ENCODE measurements at regions not wholly inside any gene's neighbourhood (a gene's known extent, or its start where the extent isn't known, plus 50 kb on each side); places are given as distances from the start of the nearest gene placed in this dataset.

DNA sequence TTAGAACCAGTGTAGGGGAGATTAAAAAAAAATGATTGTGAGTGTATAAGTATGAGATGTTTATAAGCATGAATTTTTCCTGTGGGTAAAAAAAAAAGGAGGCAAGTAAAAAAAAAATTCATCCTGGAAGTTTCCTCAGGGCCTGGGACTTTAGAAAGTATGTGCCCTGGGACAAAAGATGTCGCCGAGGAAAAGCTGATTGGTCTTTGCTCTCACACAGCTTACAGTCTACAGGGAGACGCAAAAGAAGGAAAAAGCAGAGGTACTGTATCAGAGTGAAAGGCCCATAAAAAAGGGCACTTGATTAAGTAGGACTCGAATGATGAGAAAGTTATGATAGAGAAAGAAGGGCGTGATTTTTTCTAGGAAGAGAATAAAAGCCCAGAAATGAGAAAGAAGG, 501.4 kb upstream of the MEF2C start:
- Histone ChIP-seq H3K4me3 (ENCODE audit: low read length) (no peak overlapping the region), H4K20me1 (ENCODE audit: insufficient read depth) (no peaks in the 10 kb centered on the region), H3K9me2 (ENCODE audit: insufficient read depth, low read length) (no peaks in the 10 kb centered on the region), H3K79me2 (replicated peaks; ENCODE audit: insufficient read depth, low read length) (no peaks in the 10 kb centered on the region), H3K36me3 (ENCODE audit: insufficient read depth, low read length) (no peaks in the 10 kb centered on the region), H3K9me3 (ENCODE audit: low read length) (no peaks in the 10 kb centered on the region), H3K27me3 (ENCODE audit: insufficient read depth, low read depth, low read length) (no peaks in the 10 kb centered on the region), H2AFZ (ENCODE audit: low read depth, low read length) (no peak overlapping the region), H3K4me2 (ENCODE audit: low read length) (no peak overlapping the region), H3K27ac (ENCODE audit: low read length) (no peak overlapping the region), H3K9ac (ENCODE audit: low read length) (no peak overlapping the region), H3F3A (ENCODE audit: insufficient read depth, low read length, poor library complexity, severe bottlenecking) (no peaks in the 10 kb centered on the region)
- TF ChIP-seq, protein P1, sequence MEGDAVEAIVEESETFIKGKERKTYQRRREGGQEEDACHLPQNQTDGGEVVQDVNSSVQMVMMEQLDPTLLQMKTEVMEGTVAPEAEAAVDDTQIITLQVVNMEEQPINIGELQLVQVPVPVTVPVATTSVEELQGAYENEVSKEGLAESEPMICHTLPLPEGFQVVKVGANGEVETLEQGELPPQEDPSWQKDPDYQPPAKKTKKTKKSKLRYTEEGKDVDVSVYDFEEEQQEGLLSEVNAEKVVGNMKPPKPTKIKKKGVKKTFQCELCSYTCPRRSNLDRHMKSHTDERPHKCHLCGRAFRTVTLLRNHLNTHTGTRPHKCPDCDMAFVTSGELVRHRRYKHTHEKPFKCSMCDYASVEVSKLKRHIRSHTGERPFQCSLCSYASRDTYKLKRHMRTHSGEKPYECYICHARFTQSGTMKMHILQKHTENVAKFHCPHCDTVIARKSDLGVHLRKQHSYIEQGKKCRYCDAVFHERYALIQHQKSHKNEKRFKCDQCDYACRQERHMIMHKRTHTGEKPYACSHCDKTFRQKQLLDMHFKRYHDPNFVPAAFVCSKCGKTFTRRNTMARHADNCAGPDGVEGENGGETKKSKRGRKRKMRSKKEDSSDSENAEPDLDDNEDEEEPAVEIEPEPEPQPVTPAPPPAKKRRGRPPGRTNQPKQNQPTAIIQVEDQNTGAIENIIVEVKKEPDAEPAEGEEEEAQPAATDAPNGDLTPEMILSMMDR (IDR thresholded peaks at IDR 0.05; ENCODE audit: poor library complexity, severe bottlenecking), result no peak
- TF ChIP-seq TAF1 (IDR thresholded peaks at IDR 0.05; ENCODE audit: low read depth) (no peak), EZH2 (IDR thresholded peaks at IDR 0.05; ENCODE audit: borderline replicate concordance, insufficient read depth, low read length, poor library complexity, severe bottlenecking) (no peak)

DNA sequence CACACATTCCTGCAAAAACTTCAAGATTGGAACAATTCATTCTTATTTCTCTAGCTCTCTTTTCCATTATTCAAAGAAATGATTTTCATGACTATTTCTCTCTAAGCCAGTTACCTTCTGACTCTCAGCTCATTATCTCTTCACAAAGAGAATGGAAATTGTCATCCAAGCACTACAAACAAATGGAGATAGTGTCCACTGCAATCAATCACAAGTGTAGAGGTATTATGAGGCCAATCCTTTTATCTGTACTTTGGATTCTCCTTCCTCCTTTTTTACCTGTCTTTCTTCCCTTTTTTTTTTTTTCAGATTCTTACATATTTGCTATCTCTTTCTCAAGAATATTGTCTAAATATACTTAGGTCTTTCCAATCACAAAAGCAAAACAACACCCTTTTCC, 497.7 kb upstream of the MEF2C start:
- Histone ChIP-seq H4K20me1 (ENCODE audit: insufficient read depth) (no peaks in the 10 kb centered on the region), H3K36me3 (ENCODE audit: insufficient read depth, low read length) (no peaks in the 10 kb centered on the region), H3K27ac (ENCODE audit: low read length) (no peak overlapping the region)

More for the DNA sequence above, 497.7 kb upstream of the MEF2C start:
- H3K4me3 ChIP-seq (ENCODE audit: low read length), result no peak overlapping the region
- no peaks in the 10 kb centered on the region for H3K27me3 ChIP-seq (ENCODE audit: insufficient read depth, low read depth, low read length)
- TF ChIP-seq RAD21 (conservative IDR thresholded peaks at IDR 0.05) (no peak), SMC3 (conservative IDR thresholded peaks at IDR 0.05; ENCODE audit: poor library complexity) (no peak), TAF1 (IDR thresholded peaks at IDR 0.05; ENCODE audit: low read depth) (no peak), POLR2AphosphoS5 (IDR thresholded peaks at IDR 0.05) (no peak), EZH2 (IDR thresholded peaks at IDR 0.05; ENCODE audit: borderline replicate concordance, insufficient read depth, low read length, poor library complexity, severe bottlenecking) (no peak)
- TF ChIP-seq, protein P1 (IDR thresholded peaks at IDR 0.05; ENCODE audit: poor library complexity, severe bottlenecking), result no peak
- TF ChIP-seq, protein P2, sequence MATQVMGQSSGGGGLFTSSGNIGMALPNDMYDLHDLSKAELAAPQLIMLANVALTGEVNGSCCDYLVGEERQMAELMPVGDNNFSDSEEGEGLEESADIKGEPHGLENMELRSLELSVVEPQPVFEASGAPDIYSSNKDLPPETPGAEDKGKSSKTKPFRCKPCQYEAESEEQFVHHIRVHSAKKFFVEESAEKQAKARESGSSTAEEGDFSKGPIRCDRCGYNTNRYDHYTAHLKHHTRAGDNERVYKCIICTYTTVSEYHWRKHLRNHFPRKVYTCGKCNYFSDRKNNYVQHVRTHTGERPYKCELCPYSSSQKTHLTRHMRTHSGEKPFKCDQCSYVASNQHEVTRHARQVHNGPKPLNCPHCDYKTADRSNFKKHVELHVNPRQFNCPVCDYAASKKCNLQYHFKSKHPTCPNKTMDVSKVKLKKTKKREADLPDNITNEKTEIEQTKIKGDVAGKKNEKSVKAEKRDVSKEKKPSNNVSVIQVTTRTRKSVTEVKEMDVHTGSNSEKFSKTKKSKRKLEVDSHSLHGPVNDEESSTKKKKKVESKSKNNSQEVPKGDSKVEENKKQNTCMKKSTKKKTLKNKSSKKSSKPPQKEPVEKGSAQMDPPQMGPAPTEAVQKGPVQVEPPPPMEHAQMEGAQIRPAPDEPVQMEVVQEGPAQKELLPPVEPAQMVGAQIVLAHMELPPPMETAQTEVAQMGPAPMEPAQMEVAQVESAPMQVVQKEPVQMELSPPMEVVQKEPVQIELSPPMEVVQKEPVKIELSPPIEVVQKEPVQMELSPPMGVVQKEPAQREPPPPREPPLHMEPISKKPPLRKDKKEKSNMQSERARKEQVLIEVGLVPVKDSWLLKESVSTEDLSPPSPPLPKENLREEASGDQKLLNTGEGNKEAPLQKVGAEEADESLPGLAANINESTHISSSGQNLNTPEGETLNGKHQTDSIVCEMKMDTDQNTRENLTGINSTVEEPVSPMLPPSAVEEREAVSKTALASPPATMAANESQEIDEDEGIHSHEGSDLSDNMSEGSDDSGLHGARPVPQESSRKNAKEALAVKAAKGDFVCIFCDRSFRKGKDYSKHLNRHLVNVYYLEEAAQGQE (IDR thresholded peaks at IDR 0.05; ENCODE audit: borderline replicate concordance), result no peak
- H3F3A ChIP-seq (ENCODE audit: insufficient read depth, low read length, poor library complexity, severe bottlenecking), result no peaks in the 10 kb centered on the region
- no peak overlapping the region for H3K9ac ChIP-seq (ENCODE audit: low read length)
- H2AFZ ChIP-seq (ENCODE audit: low read depth, low read length), result no peak overlapping the region
- no peak overlapping the region for H3K4me2 ChIP-seq (ENCODE audit: low read length)
- H3K9me2 ChIP-seq (ENCODE audit: insufficient read depth, low read length), result no peaks in the 10 kb centered on the region
- H3K9me3 ChIP-seq (ENCODE audit: low read length), result no peaks in the 10 kb centered on the region
- H3K79me2 ChIP-seq (replicated peaks; ENCODE audit: insufficient read depth, low read length), result no peaks in the 10 kb centered on the region

Data from neural cell (in vitro differentiated cells).